ENCODE measurements at regions not wholly inside any gene's neighbourhood (a gene's known extent, or its start where the extent isn't known, plus 50 kb on each side); places are given as distances from the start of the nearest gene placed in this dataset.

DNA sequence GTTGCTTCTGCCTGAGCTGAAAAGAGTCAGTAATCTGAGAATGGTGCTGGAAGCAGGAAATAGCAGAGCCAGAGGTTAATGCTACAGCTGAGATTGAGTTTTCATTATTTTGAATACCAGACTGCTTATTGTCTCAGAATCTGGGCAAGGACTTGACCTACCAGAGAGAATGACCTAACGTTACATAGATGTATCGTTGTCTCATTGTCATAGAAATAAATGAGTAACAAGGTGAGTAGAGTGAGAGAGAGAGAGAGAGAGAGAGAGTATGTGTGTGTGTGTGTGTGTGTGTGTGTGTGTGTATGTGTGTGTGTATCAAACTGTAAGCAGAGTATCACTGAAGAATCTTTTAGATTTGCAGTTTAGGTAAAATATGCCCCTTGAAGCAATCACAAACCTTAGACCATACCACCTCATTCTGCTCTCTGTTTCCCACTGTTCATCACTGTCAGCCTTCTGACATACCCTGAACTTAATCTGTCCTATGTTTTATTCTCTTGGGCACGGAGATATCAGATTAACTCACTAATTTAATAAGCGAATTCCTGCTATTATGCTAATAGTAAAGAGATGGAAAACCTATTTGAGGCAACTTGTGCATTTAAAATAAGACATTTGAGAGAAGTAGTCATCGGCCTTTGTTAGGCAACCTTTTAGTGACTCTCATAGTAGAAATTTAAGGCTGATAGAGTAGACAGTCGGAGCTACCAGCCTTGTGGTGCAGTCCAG is 87.8 kb downstream of the CYB561 start:
- Histone ChIP-seq H3K27ac (ENCODE audit: low read depth in 2 of 2, low read length in 1 of 2) (peak overlapping the region; percentile 92 to 97), H2AFZ (ENCODE audit: low read depth) (no peak overlapping the region), H3K9me2 (no peaks in the 10 kb centered on the region), H3K4me1 (ENCODE audit: control insufficient read depth in 1 of 2, insufficient read depth in 2 of 2, low read depth in 1 of 2, low read length in 1 of 2) (peaks cover 34 to 48% of the 10 kb centered on the region in 2 experiments), H3K9ac (peak overlapping the region; percentile 67), H3K4me2 (peak overlapping the region; percentile 62), H3K4me3 (ENCODE audit: low read depth in 2 of 2, low read length in 1 of 2) (no peak overlapping the region), H3K9me3 (no peaks in the 10 kb centered on the region), H3K36me3 (replicated peaks in 1 of 2; ENCODE audit: control insufficient read depth in 1 of 2, insufficient read depth in 2 of 2, low read length in 1 of 2) (peaks cover 31 to 40% of the 10 kb centered on the region in 2 experiments), H3F3A (replicated peaks; ENCODE audit: insufficient read depth) (peaks cover 55% of the 10 kb centered on the region), H3K79me2 (ENCODE audit: insufficient read depth) (peaks cover 32% of the 10 kb centered on the region; the same call in 1 of the 2 replicates), H4K20me1 (ENCODE audit: insufficient read depth) (no peaks in the 10 kb centered on the region), H3K27me3 (ENCODE audit: insufficient read depth) (no peaks in the 10 kb centered on the region)
- DNase-seq: peak; percentile 39
- TF ChIP-seq EZH2phosphoT487 (IDR thresholded peaks at IDR 0.05; ENCODE audit: borderline replicate concordance, low read depth) (no peak), EP300 (IDR thresholded peaks at IDR 0.05; ENCODE audit: borderline replicate concordance in 1 of 2, low read depth in 1 of 2, low read length in 1 of 2) (peak; percentile 78 to 92), MEF2A (IDR thresholded peaks at IDR 0.05; ENCODE audit: borderline replicate concordance, low read depth) (peak; percentile 83), ELF1 (IDR thresholded peaks at IDR 0.05) (peak; percentile 61; the same call in 1 of the 2 replicates), GATA2 (CRISPR knock-in tag; IDR thresholded peaks at IDR 0.05) (no peak; the same call in 1 of the 2 replicates), SMC3 (IDR thresholded peaks at IDR 0.05; ENCODE audit: low read depth, low read length) (no peak), CHD2 (IDR thresholded peaks at IDR 0.05; ENCODE audit: low read length, partially characterized antibody) (peak; percentile 69), RAD21 (IDR thresholded peaks at IDR 0.05; ENCODE audit: low read length) (no peak; the same call in 1 of the 2 replicates), RXRA (IDR thresholded peaks at IDR 0.05; ENCODE audit: borderline replicate concordance, low read depth) (peak; percentile 96), POLR2AphosphoS5 (IDR thresholded peaks at IDR 0.05; ENCODE audit: low read depth, low read length) (peak; percentile 25), GABPA (IDR thresholded peaks at IDR 0.05; ENCODE audit: low read depth) (peak; percentile 38; the same call in 1 of the 2 replicates), TAF1 (IDR thresholded peaks at IDR 0.05; ENCODE audit: borderline replicate concordance, low read depth, low read length) (no peak), TEAD4 (IDR thresholded peaks at IDR 0.05; ENCODE audit: borderline replicate concordance, insufficient read depth) (peak; percentile 93; the same call in 1 of the 2 replicates), NFIC (IDR thresholded peaks at IDR 0.05; ENCODE audit: borderline replicate concordance) (peak; percentile 89), TCF12 (IDR thresholded peaks at IDR 0.05) (peak; percentile 93), JUND (IDR thresholded peaks at IDR 0.05) (peak; percentile 95), RCOR1 (IDR thresholded peaks at IDR 0.05; ENCODE audit: low read length) (peak; percentile 33), FOSL2 (IDR thresholded peaks at IDR 0.05; ENCODE audit: borderline replicate concordance, low read depth) (peak; percentile 87), FOXM1 (IDR thresholded peaks at IDR 0.05; ENCODE audit: low read depth) (peak; percentile 85; the same call in 1 of the 2 replicates), RFX5 (IDR thresholded peaks at IDR 0.05; ENCODE audit: low read length) (0 out of 2 replicates have a peak, but pooled peaks have one; percentile 11)
- TF ChIP-seq, protein P1, sequence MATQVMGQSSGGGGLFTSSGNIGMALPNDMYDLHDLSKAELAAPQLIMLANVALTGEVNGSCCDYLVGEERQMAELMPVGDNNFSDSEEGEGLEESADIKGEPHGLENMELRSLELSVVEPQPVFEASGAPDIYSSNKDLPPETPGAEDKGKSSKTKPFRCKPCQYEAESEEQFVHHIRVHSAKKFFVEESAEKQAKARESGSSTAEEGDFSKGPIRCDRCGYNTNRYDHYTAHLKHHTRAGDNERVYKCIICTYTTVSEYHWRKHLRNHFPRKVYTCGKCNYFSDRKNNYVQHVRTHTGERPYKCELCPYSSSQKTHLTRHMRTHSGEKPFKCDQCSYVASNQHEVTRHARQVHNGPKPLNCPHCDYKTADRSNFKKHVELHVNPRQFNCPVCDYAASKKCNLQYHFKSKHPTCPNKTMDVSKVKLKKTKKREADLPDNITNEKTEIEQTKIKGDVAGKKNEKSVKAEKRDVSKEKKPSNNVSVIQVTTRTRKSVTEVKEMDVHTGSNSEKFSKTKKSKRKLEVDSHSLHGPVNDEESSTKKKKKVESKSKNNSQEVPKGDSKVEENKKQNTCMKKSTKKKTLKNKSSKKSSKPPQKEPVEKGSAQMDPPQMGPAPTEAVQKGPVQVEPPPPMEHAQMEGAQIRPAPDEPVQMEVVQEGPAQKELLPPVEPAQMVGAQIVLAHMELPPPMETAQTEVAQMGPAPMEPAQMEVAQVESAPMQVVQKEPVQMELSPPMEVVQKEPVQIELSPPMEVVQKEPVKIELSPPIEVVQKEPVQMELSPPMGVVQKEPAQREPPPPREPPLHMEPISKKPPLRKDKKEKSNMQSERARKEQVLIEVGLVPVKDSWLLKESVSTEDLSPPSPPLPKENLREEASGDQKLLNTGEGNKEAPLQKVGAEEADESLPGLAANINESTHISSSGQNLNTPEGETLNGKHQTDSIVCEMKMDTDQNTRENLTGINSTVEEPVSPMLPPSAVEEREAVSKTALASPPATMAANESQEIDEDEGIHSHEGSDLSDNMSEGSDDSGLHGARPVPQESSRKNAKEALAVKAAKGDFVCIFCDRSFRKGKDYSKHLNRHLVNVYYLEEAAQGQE (IDR thresholded peaks at IDR 0.05; ENCODE audit: low read depth, low read length): peak; percentile 31; the same call in 1 of the 2 replicates
- TF ChIP-seq, protein P2, sequence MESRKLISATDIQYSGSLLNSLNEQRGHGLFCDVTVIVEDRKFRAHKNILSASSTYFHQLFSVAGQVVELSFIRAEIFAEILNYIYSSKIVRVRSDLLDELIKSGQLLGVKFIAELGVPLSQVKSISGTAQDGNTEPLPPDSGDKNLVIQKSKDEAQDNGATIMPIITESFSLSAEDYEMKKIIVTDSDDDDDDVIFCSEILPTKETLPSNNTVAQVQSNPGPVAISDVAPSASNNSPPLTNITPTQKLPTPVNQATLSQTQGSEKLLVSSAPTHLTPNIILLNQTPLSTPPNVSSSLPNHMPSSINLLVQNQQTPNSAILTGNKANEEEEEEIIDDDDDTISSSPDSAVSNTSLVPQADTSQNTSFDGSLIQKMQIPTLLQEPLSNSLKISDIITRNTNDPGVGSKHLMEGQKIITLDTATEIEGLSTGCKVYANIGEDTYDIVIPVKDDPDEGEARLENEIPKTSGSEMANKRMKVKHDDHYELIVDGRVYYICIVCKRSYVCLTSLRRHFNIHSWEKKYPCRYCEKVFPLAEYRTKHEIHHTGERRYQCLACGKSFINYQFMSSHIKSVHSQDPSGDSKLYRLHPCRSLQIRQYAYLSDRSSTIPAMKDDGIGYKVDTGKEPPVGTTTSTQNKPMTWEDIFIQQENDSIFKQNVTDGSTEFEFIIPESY (IDR thresholded peaks at IDR 0.05; ENCODE audit: borderline replicate concordance, low read depth): peak; percentile 82; the same call in 1 of the 2 replicates
- TF ChIP-seq, protein P3, sequence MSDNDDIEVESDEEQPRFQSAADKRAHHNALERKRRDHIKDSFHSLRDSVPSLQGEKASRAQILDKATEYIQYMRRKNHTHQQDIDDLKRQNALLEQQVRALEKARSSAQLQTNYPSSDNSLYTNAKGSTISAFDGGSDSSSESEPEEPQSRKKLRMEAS (IDR thresholded peaks at IDR 0.05; ENCODE audit: low read depth): peak; percentile 86
- TF ChIP-seq, protein P4, sequence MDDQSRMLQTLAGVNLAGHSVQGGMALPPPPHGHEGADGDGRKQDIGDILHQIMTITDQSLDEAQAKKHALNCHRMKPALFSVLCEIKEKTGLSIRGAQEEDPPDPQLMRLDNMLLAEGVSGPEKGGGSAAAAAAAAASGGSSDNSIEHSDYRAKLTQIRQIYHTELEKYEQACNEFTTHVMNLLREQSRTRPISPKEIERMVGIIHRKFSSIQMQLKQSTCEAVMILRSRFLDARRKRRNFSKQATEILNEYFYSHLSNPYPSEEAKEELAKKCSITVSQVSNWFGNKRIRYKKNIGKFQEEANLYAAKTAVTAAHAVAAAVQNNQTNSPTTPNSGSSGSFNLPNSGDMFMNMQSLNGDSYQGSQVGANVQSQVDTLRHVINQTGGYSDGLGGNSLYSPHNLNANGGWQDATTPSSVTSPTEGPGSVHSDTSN (IDR thresholded peaks at IDR 0.05): peak; percentile 88
- 11% methylated on average over 6 of the region's 6 CpGs for WGBS (ENCODE audit: low lambda C conversion rate)
- ChIA-PET POLR2A (no interaction called here), CTCF (interaction anchor here (0.8 to 1.6 kb wide), 2 partner anchors 11 to 17 kb away, joined by 3 read pairs; no protein-coding TSS in a partner anchor)
